SJSA1 (cell line): ENCODE measurements at regions not wholly inside any gene's neighbourhood (a gene's known extent, or its start where the extent isn't known, plus 50 kb on each side); places are given as distances from the start of the nearest gene placed in this dataset.
"Not testable (repeated sequence)": the region's sequence is repeated elsewhere in the genome, so short reads cannot be mapped to it uniquely, and the experiment has no call there.

ENCODE experiments used
- DNase-seq, 2 experiments: peaks; one replicate each; pipeline ENCODE4 v3.0.0-alpha.2; 2015 to 2020; ENCODE audit warnings: low spot score in 2 of 2, low read depth in 1 of 2
- H3K27ac ChIP-seq: fragments of 250-450 bp; sonication (Bioruptor Pico); 2 replicates; pipeline ENCODE4 v1.5.1; 2020; ENCODE audit warnings: mild to moderate bottlenecking, moderate library complexity
- H3K27me3 ChIP-seq: fragments of 250-450 bp; sonication (Bioruptor Pico); replicated peaks from 2 replicates; pipeline ENCODE4 v1.5.1; 2020; ENCODE audit warnings: mild to moderate bottlenecking, moderate library complexity
- H3K36me3 ChIP-seq: fragments of 250-450 bp; sonication (Bioruptor Pico); 2 replicates; pipeline ENCODE4 v1.5.1; 2020; ENCODE audit warnings: mild to moderate bottlenecking
- H3K4me1 ChIP-seq: fragments of 250-450 bp; sonication (Bioruptor Pico); replicated peaks from 2 replicates; pipeline ENCODE4 v1.6.1; 2021; ENCODE audit warnings: mild to moderate bottlenecking
- H3K4me3 ChIP-seq: fragments of 250-450 bp; sonication (Bioruptor Pico); 2 replicates; pipeline ENCODE4 v1.5.1; 2020; ENCODE audit warnings: mild to moderate bottlenecking
- H3K9me3 ChIP-seq: fragments of 250-450 bp; sonication (Bioruptor Pico); replicated peaks from 2 replicates; pipeline ENCODE4 v1.5.1; 2020; ENCODE audit warnings: mild to moderate bottlenecking

DNA sequence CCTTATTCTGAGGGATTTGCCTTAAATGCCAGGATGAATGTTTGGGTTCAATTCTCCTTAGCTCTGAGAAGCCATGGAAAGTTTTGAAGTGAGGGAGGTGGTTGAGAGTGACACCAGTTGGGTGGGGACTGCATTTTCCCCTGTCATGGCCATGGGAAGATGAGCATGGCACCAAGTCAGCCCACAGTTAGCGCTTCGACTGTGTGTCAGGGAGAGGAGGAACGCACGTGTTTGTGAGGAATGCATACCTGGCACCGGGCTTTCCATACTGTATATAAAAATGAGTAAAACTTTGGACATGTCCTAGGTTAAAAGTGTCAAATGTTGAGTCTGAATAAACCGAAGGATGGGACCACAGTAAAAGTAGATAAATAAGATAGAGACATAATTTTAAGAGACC, 187.5 kb upstream of the KL start:
- no peak overlapping the region for H3K4me3 ChIP-seq
- H3K9me3 ChIP-seq: no peaks in the 10 kb centered on the region
- H3K4me1 ChIP-seq: peaks cover 29% of the 10 kb centered on the region
- H3K36me3 ChIP-seq: no peaks in the 10 kb centered on the region
- H3K27ac ChIP-seq: no peak overlapping the region
- DNase-seq: no peak
- no peaks in the 10 kb centered on the region for H3K27me3 ChIP-seq

DNA sequence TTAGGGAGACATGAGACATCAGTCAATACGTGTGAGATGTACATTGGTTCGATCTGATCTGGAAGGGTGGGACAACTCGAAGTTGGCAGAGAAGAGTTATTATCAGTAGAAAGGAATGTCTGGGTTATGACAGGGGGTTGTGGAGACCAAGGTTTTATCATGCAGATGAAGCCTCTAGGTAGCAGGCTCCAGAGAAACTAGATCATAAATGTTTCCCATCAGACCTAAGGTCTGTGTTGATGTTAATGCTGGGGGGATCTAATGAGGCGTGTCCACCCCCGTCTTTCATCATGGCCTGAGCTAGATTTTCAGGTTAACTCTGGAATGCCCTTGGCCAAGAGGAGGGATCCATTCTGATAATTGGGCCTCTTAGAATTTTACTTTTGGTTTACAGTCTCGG, 187.0 kb upstream of the KL start:
- Histone ChIP-seq H3K36me3 (no peaks in the 10 kb centered on the region), H3K4me3 (no peak overlapping the region), H3K27ac (0 out of 2 replicates have a peak overlapping the region, but pooled peaks have one; percentile 14), H3K27me3 (no peaks in the 10 kb centered on the region), H3K9me3 (no peaks in the 10 kb centered on the region), H3K4me1 (peaks cover 24% of the 10 kb centered on the region)
- DNase-seq: no peak

DNA sequence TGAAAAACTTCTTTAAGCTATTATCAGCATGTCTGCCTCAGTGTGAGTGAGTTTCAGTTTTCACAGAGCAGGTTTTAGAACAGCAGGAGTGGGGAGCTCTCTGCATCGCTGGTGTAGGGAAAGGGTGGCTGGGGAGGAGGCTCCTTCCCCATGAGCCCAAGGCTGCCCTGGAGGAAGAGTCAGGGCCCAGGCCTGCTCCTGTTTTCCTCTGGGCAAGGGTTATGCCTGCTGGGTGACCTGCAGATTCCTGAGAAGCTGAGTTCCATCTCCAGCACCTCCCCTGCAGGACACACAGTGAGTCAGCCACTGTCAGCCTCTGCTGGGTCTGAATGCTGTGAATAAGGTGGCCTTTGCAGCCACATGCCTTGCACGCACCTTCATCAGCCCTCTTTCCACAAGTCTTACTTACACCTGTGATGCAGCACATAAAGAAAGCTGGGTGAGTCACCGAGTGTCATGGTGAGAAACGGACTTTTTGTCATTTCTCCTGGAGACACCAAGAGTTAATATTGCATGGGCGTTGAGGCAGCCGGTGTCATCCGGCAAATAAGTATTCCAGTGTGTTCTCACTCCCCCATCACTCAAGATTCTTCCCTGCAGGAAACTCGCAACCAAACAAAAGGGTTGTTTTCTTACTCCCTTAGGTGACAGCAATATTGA, 186.4 kb upstream of the KL start:
- no peaks in the 10 kb centered on the region for H3K9me3 ChIP-seq
- 0 out of 2 replicates have a peak overlapping the region, but pooled peaks have one; percentile 14 for H3K27ac ChIP-seq
- H3K27me3 ChIP-seq: no peaks in the 10 kb centered on the region
- peaks cover 21% of the 10 kb centered on the region for H3K4me1 ChIP-seq
- no peaks in the 10 kb centered on the region for H3K36me3 ChIP-seq
- H3K4me3 ChIP-seq: no peak overlapping the region
- DNase-seq: no peak

DNA sequence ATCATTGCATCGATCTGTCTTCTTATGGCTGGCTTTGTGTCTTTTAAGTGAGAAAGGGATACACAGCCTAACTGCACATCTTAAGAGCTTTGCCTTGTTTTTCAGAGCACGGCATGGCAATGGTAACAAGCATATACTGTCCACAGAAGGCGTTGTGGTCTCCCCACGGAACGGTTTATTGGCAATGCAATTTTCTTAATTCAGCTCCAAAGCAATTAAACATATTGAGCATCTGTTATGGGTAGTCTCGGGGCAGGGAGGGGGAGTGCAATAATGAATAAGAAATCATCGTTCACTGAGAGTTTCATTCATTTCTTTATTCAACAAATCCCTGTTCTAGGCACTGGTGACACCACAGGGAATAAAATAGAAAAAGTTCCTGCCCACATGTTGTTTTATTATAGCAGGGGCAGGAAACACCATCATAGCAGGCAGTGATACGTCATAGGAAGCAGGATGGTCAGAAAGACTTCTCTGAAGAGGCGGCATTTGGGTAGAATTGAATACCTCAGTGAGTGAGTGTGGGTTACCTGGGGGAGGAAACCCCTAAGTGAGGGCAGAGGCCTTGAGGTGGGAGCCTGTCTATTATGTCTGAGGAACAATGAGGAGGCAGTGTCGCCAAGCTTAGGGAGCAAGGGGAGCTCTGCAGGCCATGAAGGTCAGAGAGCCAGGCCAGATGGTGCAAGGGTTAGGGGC, 185.7 kb upstream of the KL start:
- Histone ChIP-seq H3K9me3 (no peaks in the 10 kb centered on the region), H3K27ac (no peak overlapping the region), H3K36me3 (no peaks in the 10 kb centered on the region), H3K4me1 (peaks cover 14% of the 10 kb centered on the region), H3K4me3 (no peak overlapping the region), H3K27me3 (no peaks in the 10 kb centered on the region)
- no peak for DNase-seq

DNA sequence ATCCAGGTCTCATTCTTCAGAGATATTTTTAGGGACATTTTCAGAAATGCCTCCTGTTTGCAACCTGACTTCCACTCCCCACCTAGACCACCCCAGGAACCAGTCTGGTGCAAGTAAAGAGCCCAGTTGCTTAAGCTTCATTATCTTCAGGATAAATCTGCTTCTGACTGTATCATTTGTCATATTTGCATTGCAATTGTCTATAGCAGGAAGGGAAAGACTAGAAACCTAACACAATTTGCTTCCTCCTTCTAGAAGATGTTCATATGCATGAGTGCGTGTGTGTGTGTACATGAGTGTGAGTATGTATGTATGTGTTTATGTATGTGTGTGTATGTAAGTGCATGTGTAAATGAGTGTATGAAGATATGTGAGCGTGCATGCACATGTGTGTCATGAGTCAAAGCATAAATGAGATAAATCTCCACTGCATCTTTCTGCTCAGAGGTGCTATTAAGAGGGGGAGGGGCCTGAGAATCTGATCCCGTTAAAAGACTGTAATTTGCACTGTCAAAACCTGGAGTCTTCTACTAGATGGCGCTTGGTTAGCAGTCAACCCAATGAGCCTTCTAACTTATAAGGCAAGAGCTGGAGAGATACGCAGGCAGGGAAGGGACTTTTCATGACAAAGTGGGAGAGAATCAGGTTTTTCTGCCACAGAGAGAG, 178.8 kb upstream of the KL start:
- Histone ChIP-seq H3K27me3 (no peaks in the 10 kb centered on the region), H3K4me1 (peaks cover 3% of the 10 kb centered on the region; the same call in 1 of the 2 replicates), H3K36me3 (no peaks in the 10 kb centered on the region), H3K27ac (no peak overlapping the region), H3K9me3 (no peaks in the 10 kb centered on the region), H3K4me3 (no peak overlapping the region)
- DNase-seq: no peak

DNA sequence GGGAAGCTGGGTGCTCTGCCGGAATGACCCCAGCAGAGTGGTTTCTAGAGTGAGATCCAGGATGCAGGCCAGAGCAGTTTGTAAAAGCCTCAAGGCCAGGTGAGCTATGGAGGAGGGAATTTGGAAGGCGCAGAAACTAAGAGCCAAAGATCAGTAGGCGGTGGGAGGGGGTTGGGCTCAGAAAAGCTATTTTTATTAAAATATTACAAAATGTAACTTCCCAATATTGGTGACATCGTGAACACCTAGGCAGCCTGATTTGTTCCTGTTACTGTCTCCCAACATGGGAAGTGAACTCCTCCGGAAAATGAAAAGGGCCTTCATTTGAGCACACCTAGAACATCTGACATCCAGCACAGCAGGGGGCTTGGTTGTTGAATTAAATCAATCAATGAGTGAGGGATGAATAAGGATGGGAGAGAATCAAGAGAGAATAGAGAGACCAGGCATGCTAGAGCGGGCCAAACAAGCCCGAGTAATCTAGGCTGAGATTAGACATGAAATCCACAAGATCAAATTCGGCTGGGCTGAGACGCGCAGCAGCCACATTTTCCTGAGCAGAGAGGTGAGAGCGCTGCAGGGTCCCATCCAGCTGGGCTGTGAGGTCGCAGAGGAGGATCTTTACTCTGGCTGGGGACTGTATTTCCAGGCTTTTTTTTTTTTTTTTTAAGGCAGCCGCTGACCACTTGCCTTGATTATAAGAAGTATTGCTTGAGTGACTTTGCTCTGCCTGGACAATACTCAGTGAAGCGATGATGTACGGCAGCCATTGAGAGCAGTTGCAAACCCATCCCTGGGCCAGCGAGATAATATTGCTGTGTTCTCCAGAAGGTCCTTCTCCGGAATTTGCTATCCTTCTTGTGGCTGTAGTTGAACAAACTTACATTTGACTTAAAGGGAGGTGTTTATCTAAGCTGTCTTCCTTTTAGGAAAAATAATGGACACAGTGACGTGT, 178.0 kb upstream of the KL start:
- Histone ChIP-seq H3K4me1 (peaks cover 3% of the 10 kb centered on the region; the same call in 1 of the 2 replicates), H3K9me3 (no peaks in the 10 kb centered on the region), H3K27ac (no peak overlapping the region), H3K4me3 (no peak overlapping the region), H3K36me3 (no peaks in the 10 kb centered on the region), H3K27me3 (no peaks in the 10 kb centered on the region)
- DNase-seq: no peak

DNA sequence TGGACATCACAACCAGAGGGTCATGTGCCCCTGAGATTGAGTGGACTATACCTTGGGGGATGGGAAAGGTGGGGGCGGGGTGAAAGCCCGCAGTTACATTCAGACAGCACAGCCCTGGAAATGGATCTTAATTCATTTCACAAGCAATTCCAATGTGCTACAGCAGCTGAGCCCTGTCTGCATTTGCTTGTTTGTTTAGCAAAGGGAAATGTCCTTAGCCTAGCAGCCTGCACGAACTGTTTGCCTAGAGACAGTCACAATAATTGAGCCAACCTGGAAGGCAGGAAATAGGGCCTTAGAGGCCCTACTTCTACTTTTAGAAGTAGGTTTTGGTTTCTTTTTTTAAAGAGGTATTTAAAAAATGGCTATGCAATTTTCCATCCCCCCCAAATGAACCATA, 177.3 kb upstream of the KL start:
- Histone ChIP-seq H3K4me1 (peaks cover 3% of the 10 kb centered on the region; the same call in 1 of the 2 replicates), H3K36me3 (no peaks in the 10 kb centered on the region), H3K4me3 (no peak overlapping the region), H3K27me3 (no peaks in the 10 kb centered on the region), H3K27ac (no peak overlapping the region), H3K9me3 (no peaks in the 10 kb centered on the region)
- no peak for DNase-seq

DNA sequence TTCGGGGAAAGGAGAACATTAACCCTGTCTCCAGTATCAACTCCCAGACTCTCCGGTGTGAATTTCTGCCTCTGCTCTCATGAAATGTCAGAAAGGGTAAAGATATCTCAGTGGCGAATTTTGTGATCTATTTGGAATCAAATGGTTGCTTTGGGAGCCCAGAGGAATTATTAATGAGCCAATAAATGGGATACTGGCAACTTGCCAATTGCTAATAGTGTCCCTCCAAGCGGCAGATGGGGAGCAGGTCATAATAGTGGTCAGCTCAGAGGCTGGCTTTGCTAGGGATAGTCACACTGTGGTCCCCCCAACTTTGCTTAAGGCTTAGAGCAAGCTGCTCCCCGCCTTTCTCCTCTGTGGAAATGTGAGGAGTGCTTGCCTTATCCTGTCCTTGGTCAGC, 176.1 kb upstream of the KL start:
- Histone ChIP-seq H3K36me3 (no peaks in the 10 kb centered on the region), H3K27me3 (no peaks in the 10 kb centered on the region), H3K27ac (no peak overlapping the region), H3K9me3 (no peaks in the 10 kb centered on the region), H3K4me3 (no peak overlapping the region), H3K4me1 (peaks cover 3% of the 10 kb centered on the region; the same call in 1 of the 2 replicates)
- no peak for DNase-seq

DNA sequence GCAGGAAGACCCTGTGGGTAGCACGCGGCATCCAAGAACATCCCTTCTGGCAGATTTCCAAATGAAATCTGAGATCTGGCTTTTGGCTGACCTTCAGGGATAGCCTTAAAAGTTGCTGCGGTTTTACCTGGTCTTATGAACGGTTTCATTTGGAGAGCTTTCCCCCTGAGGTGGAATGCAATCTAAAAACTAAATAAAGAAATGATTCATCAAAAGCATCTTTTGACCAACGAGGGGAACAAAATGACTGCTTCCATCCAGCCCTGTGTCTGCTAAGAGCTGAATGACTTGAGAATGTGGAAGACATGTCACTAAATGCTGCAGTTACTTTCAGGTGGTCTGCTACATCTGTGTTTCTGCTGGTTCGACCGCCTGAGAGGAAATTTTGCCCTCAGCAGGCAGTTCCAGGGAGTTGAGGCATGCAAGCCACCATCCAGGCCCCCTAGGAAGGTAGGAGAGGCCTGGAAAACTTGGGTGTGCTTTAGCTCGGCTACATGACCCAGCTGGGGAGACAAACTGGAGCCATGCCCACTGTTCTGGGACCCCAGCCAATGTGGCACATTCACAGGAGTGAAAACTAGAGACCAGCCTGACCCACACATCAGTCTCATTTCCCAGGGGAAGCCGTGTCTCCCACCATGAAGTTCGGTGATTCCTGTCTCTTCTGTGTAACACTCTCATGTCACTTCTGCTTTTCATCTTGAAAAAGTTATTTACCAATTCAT, 175.1 kb upstream of the KL start:
- no peak for DNase-seq
- no peak overlapping the region for H3K4me3 ChIP-seq
- H3K27me3 ChIP-seq: no peaks in the 10 kb centered on the region
- H3K4me1 ChIP-seq: peaks cover 3% of the 10 kb centered on the region; the same call in 1 of the 2 replicates
- no peaks in the 10 kb centered on the region for H3K36me3 ChIP-seq
- no peaks in the 10 kb centered on the region for H3K9me3 ChIP-seq
- no peak overlapping the region for H3K27ac ChIP-seq

DNA sequence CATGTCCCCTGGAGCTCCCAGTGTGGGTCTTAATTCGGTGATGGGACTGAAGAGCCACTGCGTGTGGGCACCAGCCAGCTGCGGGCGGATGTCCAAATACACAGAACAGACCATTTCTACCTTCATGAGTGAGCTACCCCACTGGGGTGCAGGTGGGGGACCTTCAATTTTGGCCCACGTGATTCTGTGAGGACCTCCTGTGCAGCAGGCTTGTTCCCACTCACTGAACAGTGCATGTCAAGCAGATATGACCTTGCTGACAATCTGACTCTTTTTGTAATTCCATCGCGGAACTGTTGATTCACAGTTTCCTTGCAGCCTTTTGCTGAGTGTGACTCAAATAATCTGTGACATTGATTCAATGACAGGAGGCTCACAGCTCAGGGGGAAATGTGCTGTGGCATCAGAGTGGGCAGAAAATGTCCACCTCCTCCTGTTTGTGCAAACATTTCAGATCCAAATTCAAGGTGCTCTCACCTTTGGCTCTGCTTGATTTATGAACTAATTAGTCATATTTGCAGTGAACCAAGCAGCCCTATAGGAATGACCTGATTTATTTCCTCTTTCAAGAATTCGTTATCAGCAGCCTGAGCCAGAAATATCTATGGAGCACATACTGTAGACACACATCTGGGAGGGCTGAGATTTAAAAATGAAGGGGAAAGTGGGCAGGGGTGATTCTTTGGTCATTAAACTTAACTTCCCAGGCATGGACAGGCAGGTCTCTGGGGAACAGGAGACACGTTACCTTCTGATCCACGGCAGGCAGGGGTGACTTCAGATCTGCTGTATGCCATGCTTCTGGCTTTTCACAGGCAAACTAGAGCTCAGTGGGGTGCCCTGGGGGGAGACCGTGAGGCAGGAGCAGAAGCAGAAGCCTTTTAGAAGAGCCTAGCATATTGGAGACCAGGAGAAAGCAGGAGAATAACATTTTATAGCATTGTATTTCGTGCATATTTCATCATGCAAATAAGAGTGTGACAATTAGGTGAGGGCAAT, 170.0 kb upstream of the KL start:
- no peak for DNase-seq
- no peak overlapping the region for H3K27ac ChIP-seq
- H3K27me3 ChIP-seq: no peaks in the 10 kb centered on the region
- H3K36me3 ChIP-seq: no peaks in the 10 kb centered on the region
- no peaks in the 10 kb centered on the region for H3K9me3 ChIP-seq
- H3K4me1 ChIP-seq: no peaks in the 10 kb centered on the region
- H3K4me3 ChIP-seq: no peak overlapping the region

DNA sequence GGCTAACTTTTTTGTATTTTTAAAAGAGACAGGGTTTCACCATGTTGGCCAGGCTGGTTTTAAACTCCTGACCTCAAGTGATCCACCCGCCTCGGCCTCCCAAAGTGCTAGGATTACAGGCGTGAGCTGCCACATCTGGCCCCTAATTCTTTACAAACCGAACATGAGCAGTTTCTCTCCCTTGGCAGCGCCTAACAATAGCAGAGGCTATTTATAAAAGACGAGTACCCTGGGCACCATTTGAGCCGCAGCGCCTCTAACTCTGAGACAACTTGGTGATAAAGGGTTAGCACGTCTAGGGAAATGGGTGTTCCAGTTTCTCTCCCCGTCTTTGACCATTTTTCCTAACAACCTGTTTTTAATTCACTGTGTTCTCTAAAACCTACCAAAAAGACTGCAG, 168.2 kb upstream of the KL start:
- not testable (repeated sequence) for H3K27ac ChIP-seq, H3K27me3 ChIP-seq, H3K36me3 ChIP-seq

DNA sequence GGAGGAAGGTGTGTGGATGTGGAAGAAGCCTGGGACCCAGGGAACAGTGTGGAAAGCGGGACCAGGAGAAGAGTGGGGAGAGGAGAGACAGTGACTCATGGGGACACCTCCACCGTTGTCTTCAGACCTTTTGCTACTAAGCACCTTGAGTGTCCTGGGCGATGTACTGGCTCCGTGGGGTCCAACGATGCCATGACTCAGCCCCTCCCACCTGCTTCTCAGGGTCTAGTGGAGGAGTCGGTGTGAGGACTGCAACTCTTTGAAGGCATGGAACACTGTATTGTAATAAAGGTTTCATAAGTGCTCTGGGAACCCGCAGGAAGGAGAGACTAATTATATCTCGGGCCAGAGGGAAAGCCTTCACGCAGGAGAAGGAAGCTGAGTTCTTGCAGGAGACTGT, 166.9 kb upstream of the KL start:
- DNase-seq: no peak
- Histone ChIP-seq H3K27me3 (no peaks in the 10 kb centered on the region), H3K4me3 (no peak overlapping the region), H3K9me3 (no peaks in the 10 kb centered on the region), H3K27ac (no peak overlapping the region), H3K4me1 (peaks cover 11% of the 10 kb centered on the region; the same call in 1 of the 2 replicates), H3K36me3 (no peaks in the 10 kb centered on the region)

More for the DNA sequence above, 168.2 kb upstream of the KL start:
- not testable (repeated sequence) for DNase-seq, H3K4me1 ChIP-seq, H3K9me3 ChIP-seq, H3K4me3 ChIP-seq
